ENCODE measurements at regions not wholly inside any gene's neighbourhood (a gene's known extent, or its start where the extent isn't known, plus 50 kb on each side); places are given as distances from the start of the nearest gene placed in this dataset.
"Not testable (repeated sequence)": the region's sequence is repeated elsewhere in the genome, so short reads cannot be mapped to it uniquely, and the experiment has no call there.

GRCh38 chr4:101418466-101418865 is 71.1 kb upstream of the PPP3CA start:
- no peak for DNase-seq (ENCODE audit: low read depth)

GRCh38 chr4:101418055-101418454 is 70.7 kb upstream of the PPP3CA start:
- no peak for DNase-seq (ENCODE audit: low read depth)

GRCh38 chr4:101417046-101417445 is 69.7 kb upstream of the PPP3CA start:
- DNase-seq (ENCODE audit: low read depth), result no peak

GRCh38 chr4:101415962-101416361 is 68.6 kb upstream of the PPP3CA start:
- DNase-seq (ENCODE audit: low read depth), result no peak

GRCh38 chr4:101414496-101414895 is 67.2 kb upstream of the PPP3CA start:
- DNase-seq (ENCODE audit: low read depth), result no peak

GRCh38 chr4:101411926-101412325 is 64.6 kb upstream of the PPP3CA start:
- DNase-seq (ENCODE audit: low read depth), result no peak

- DNase-seq (ENCODE audit: low read depth), result not testable (repeated sequence)
Measured at GRCh38 chr4:101411281-101411910, 64.1 kb upstream of the PPP3CA start.

GRCh38 chr4:101400096-101400495 is 52.8 kb upstream of the PPP3CA start:
- no peak for DNase-seq (ENCODE audit: low read depth)

GRCh38 chr4:101398807-101399206 is 51.5 kb upstream of the PPP3CA start:
- DNase-seq (ENCODE audit: low read depth), result no peak

Data from HS-27A (cell line).